Adrenal gland (tissue), 5 donors: ENCODE measurements at regions not wholly inside any gene's neighbourhood (a gene's known extent, or its start where the extent isn't known, plus 50 kb on each side); places are given as distances from the start of the nearest gene placed in this dataset.

Experiments
- CTCF ChIP-seq, 6 experiments: fragments of 450-650 bp in 4 of 6; fragments of 200-600 bp in 2 of 6; sonication (generic) in 1 of 6; IDR thresholded peaks; 1 replicate in 5 of 6; 2 replicates in 1 of 6; pipeline versions ENCODE4 v1.5.1 to v1.8.0; 2016 to 2021; ENCODE audit warnings: antibody characterized with exemption in 6 of 6, mild to moderate bottlenecking in 2 of 6, moderate library complexity in 1 of 6
- POLR2A ChIP-seq, 2 donors: fragments of 450-650 bp; IDR thresholded peaks; one replicate each; pipeline ENCODE4 v1.6.1; 2017; ENCODE audit warnings: antibody characterized with exemption in 2 of 2, mild to moderate bottlenecking in 2 of 2, moderate library complexity in 1 of 2
- donor health status: DM: no; HTN: no; CAD: no.

- TF ChIP-seq CTCF (IDR thresholded peaks at IDR 0.05) (no peak), POLR2A (IDR thresholded peaks at IDR 0.05) (no peak)
Measured at GRCh38 chr4:181685911-181686310, 557.3 kb upstream of the TENM3 start.
